GM03348 (cell line): ENCODE measurements at regions not wholly inside any gene's neighbourhood (a gene's known extent, or its start where the extent isn't known, plus 50 kb on each side); places are given as distances from the start of the nearest gene placed in this dataset.

ENCODE experiments used
- DNase-seq: peaks from one replicate; pipeline ENCODE4 v3.0.0; 2012; ENCODE audit warnings: low spot score

DNA sequence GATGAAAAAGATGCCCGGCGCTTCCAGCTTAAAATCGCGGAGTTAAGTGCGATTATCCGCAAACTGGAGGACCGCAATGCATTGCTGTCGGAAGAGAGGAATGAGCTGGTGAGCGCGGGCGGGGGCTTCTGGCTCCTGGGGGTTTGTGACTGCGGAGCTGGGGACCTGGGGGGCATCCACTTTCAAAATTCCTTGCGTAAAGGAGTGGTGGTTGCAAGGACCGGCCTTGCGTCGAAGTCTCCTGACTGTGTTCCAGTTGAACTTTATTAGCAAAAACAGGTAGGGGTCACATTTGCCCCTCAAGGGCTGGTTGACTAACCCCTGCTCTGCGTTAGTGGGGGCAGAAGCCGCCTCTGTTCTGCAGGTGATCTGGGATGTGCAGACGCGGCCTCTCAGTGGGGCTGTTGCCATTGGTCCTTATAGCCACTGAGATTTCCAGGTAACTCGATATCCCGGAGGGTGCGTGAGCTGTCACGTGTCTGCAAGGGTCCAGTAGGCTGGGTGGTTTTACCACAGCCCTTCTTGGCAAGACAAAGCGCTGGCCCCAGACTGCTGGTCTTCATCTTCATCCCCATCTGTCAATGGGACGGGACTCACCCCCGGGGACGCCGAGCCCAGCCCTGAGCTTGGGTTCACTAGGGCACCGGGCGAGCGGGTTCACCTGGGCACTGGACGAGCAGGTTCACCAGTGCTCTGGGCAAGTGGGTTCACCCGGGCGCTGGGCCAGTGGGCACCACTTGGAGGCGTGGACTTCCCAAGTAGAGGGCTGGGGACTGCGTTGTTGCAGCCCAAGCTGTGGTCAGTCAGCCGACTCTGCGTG, 51.5 kb upstream of the DPYSL4 start:
- DNase-seq, result no peak

DNA sequence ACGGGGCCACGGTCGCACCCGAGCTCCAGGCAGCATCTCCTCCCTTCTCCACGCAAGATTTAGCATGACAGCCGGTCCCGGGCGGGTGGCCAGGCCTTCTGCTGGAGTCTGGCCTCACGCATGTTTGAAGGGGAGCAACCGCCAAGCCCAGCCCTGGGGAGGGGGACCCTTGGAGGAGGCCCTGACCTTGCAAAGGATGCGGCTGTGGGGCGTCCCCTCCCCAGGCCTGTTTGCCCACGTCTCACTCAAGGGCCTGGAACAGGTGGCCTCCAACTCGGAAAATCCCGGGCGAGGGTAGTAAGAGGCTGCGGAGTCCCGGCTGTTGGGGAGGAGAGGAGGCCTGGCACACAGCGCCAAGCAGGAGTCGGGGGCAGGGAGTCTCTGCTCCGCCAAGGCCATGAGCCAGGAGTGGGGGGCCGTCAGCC, 50.6 kb upstream of the DPYSL4 start:
- no peak for DNase-seq

DNA sequence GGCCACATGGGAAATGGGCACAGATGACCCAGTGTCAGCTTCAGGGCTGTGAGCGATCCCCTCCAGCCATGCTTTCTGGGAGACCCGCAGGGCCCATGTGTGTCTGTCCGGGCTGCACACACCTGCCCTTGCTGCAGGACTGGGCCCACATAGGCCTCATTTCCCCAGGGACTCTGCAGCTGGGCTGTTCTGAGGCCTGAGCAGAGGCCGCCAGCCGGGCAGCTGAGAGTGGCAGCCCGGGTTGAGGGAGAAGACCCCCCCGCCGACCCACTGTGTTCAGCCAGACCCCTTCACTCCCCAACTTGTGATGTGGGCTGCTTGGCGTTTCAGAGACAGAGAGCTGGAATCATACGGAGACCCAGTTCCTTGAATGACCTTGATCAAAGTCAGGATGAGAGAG, 50.1 kb upstream of the DPYSL4 start:
- DNase-seq, result no peak
